ENCODE measurements at regions not wholly inside any gene's neighbourhood (a gene's known extent, or its start where the extent isn't known, plus 50 kb on each side); places are given as distances from the start of the nearest gene placed in this dataset.

GRCh38 chr15:91670108-91670507 lies 183.4 kb upstream of the SLCO3A1 start:
- TF ChIP-seq CTCF (IDR thresholded peaks at IDR 0.05; ENCODE audit: insufficient read depth, low read length, poor library complexity, severe bottlenecking) = no peak
- no peaks in the 10 kb centered on the region for H3K27me3 ChIP-seq (replicated peaks; ENCODE audit: control insufficient read depth, insufficient read depth, low read length)

DNA sequence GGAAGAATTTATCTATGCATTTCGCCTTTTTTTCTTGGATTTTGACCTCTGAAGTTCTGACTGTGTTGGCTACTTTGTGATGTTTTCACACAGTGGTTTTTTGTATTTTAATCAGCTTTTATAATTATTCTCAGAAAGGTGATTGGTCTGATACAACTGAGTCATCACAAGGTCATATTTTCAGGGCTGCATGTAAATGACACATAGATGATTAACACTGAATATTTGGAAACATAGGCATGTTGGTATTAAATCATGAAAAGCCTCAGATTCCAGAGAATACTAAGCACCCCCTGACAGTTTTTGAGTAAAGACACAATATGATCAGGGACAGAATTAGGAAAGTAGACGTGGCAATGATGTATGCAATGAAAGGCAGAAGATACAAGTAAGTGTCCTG lies 175.5 kb upstream of the SLCO3A1 start:
- TF ChIP-seq CTCF (IDR thresholded peaks at IDR 0.05; ENCODE audit: insufficient read depth, low read length, poor library complexity, severe bottlenecking) = no peak
- Histone ChIP-seq H3K36me3 (ENCODE audit: control insufficient read depth, insufficient read depth, low read length) (no peaks in the 10 kb centered on the region), H3K27me3 (replicated peaks; ENCODE audit: control insufficient read depth, insufficient read depth, low read length) (no peaks in the 10 kb centered on the region), H3K4me3 (replicated peaks; ENCODE audit: low read depth, low read length) (no peak overlapping the region)
- DNase-seq (ENCODE audit: extremely low read depth, insufficient read length) = no peak

More at GRCh38 chr15:91670108-91670507, 183.4 kb upstream of the SLCO3A1 start:
- H3K4me3 ChIP-seq (replicated peaks; ENCODE audit: low read depth, low read length) = no peak overlapping the region
- H3K36me3 ChIP-seq (ENCODE audit: control insufficient read depth, insufficient read depth, low read length) = no peaks in the 10 kb centered on the region
- DNase-seq (ENCODE audit: extremely low read depth, insufficient read length) = no peak

DNA sequence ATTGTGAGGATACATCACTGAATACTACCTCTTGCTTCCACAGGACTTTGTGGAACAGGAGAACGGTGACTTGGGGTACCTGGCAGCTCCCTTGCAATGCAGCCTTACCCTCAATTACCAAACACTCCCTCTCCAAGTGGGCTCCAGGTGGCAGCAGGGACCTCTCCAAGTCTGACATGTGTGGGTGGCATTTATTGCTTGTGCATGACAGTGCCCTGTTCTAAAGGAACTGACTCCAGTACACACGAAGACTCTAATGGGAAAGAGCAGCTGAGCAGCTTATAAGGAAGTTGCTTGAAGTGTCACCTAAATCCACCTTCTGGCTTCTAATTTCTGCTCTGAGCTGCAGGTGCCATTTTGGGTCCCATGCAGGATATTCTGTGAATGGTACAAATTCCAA lies 174.1 kb upstream of the SLCO3A1 start:
- TF ChIP-seq CTCF (IDR thresholded peaks at IDR 0.05; ENCODE audit: insufficient read depth, low read length, poor library complexity, severe bottlenecking) = no peak
- H3K27me3 ChIP-seq (replicated peaks; ENCODE audit: control insufficient read depth, insufficient read depth, low read length) = no peaks in the 10 kb centered on the region
- no peak for DNase-seq (ENCODE audit: extremely low read depth, insufficient read length)
- H3K36me3 ChIP-seq (ENCODE audit: control insufficient read depth, insufficient read depth, low read length) = no peaks in the 10 kb centered on the region
- H3K4me3 ChIP-seq (replicated peaks; ENCODE audit: low read depth, low read length) = no peak overlapping the region

GRCh38 chr15:91685436-91685835 lies 168.1 kb upstream of the SLCO3A1 start:
- H3K36me3 ChIP-seq (ENCODE audit: control insufficient read depth, insufficient read depth, low read length) = no peaks in the 10 kb centered on the region
- H3K4me3 ChIP-seq (replicated peaks; ENCODE audit: low read depth, low read length) = no peak overlapping the region
- TF ChIP-seq CTCF (IDR thresholded peaks at IDR 0.05; ENCODE audit: insufficient read depth, low read length, poor library complexity, severe bottlenecking) = no peak
- H3K27me3 ChIP-seq (replicated peaks; ENCODE audit: control insufficient read depth, insufficient read depth, low read length) = no peaks in the 10 kb centered on the region; the same call in 1 of the 2 replicates
- DNase-seq (ENCODE audit: extremely low read depth, insufficient read length) = no peak

DNA sequence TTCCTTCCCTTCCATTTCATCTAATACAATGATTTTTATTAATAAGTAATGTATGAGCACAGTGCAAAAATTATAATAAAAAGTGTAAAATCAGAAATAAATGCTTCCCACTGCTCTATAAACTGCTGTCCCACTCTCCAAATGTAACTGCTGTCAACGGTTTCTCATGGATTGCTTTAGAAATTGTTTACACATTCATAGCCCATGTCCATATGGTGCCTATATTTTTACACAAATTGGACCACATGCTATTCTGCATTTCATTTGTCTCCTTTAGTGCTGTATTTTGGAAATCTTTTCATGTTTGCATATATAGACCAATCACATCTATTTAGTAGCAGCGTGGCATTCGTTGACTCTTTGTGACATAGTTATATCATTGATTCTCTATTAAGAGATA lies 164.7 kb upstream of the SLCO3A1 start:
- Histone ChIP-seq H3K27me3 (replicated peaks; ENCODE audit: control insufficient read depth, insufficient read depth, low read length) (no peaks in the 10 kb centered on the region; the same call in none of the 2 replicates), H3K4me3 (replicated peaks; ENCODE audit: low read depth, low read length) (no peak overlapping the region), H3K36me3 (ENCODE audit: control insufficient read depth, insufficient read depth, low read length) (no peaks in the 10 kb centered on the region)
- TF ChIP-seq CTCF (IDR thresholded peaks at IDR 0.05; ENCODE audit: insufficient read depth, low read length, poor library complexity, severe bottlenecking) = no peak
- no peak for DNase-seq (ENCODE audit: extremely low read depth, insufficient read length)

DNA sequence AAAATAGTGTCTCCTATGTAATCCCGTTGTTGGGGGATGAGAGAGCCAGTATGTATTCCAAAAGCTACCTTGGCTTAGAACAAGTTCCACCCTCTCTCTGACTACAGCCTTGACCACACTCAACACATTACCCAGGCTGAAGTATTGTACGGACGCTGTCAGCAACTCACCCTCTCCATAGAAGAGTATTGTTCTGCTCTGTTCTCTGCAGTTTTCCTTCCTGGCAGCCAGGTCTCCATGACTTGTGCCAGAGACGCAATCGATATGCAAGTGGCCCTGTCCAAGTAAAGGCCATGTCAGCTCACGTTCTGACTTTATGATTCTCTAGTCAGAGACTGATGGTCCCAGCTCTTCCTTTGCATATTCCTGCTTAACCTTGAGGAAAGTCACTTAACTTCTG lies 164.1 kb upstream of the SLCO3A1 start:
- Histone ChIP-seq H3K36me3 (ENCODE audit: control insufficient read depth, insufficient read depth, low read length) (no peaks in the 10 kb centered on the region), H3K27me3 (replicated peaks; ENCODE audit: control insufficient read depth, insufficient read depth, low read length) (no peaks in the 10 kb centered on the region; the same call in none of the 2 replicates), H3K4me3 (replicated peaks; ENCODE audit: low read depth, low read length) (no peak overlapping the region)
- no peak for DNase-seq (ENCODE audit: extremely low read depth, insufficient read length)
- TF ChIP-seq CTCF (IDR thresholded peaks at IDR 0.05; ENCODE audit: insufficient read depth, low read length, poor library complexity, severe bottlenecking) = no peak

Measured in GM06990 (cell line).